H9 (cell line): ENCODE measurements at regions not wholly inside any gene's neighbourhood (a gene's known extent, or its start where the extent isn't known, plus 50 kb on each side); places are given as distances from the start of the nearest gene placed in this dataset.

Experiments used
- DNase-seq: peaks from one replicate; pipeline ENCODE4 v3.0.0-alpha.2; 2017
- H2AFZ ChIP-seq: one replicate; pipeline ENCODE4 v1.6.1; 2013; ENCODE audit warnings: mild to moderate bottlenecking, low read length, control low read depth, moderate library complexity
- H2AK5ac ChIP-seq: 2 replicates; pipeline ENCODE4 v1.6.1; 2013; ENCODE audit warnings: low read length, control low read depth, mixed read lengths; ENCODE audit not compliant: insufficient read length
- H2BK120ac ChIP-seq: one replicate; pipeline ENCODE4 v1.6.1; 2013; ENCODE audit warnings: low read depth, mild to moderate bottlenecking, low read length, control low read depth, inconsistent platforms; ENCODE audit not compliant: poor library complexity, severe bottlenecking
- H2BK12ac ChIP-seq: 2 replicates; pipeline ENCODE4 v1.6.1; 2013; ENCODE audit warnings: low read length, control low read depth, mixed read lengths, low read depth; ENCODE audit not compliant: insufficient read length
- H2BK15ac ChIP-seq: 2 replicates; pipeline ENCODE4 v1.6.1; 2013; ENCODE audit warnings: low read depth, low read length, control low read depth
- H2BK20ac ChIP-seq: one replicate; pipeline ENCODE4 v1.6.1; 2013; ENCODE audit warnings: low read depth, mild to moderate bottlenecking, low read length, control low read depth, inconsistent platforms; ENCODE audit not compliant: poor library complexity, severe bottlenecking
- H2BK5ac ChIP-seq: 2 replicates; pipeline ENCODE4 v1.6.1; 2013; ENCODE audit warnings: low read length, control low read depth, mixed read lengths; ENCODE audit not compliant: insufficient read length
- H3K14ac ChIP-seq: 2 replicates; pipeline ENCODE4 v1.6.1; 2013; ENCODE audit warnings: low read length, control low read depth; ENCODE audit not compliant: insufficient read depth
- H3K18ac ChIP-seq: 2 replicates; pipeline ENCODE4 v1.6.1; 2013; ENCODE audit warnings: low read depth, mild to moderate bottlenecking, mixed read lengths, low read length, control low read depth; ENCODE audit not compliant: insufficient read length
- H3K23ac ChIP-seq: 2 replicates; pipeline ENCODE4 v1.6.1; 2013; ENCODE audit warnings: low read length, control low read depth, mixed read lengths, low read depth; ENCODE audit not compliant: insufficient read length
- H3K23me2 ChIP-seq: 2 replicates; pipeline ENCODE4 v1.6.1; 2013; ENCODE audit warnings: low read depth, mild to moderate bottlenecking, mixed read lengths, low read length, control low read depth; ENCODE audit not compliant: insufficient read length, poor library complexity, severe bottlenecking
- H3K27ac ChIP-seq: 2 replicates; pipeline ENCODE4 v1.5.1; 2013; ENCODE audit warnings: low read length, control low read depth, mixed read lengths, low read depth; ENCODE audit not compliant: insufficient read length
- H3K27me3 ChIP-seq: 2 replicates; pipeline ENCODE4 v1.6.1; 2013; ENCODE audit warnings: low read length, control low read depth, inconsistent platforms; ENCODE audit not compliant: insufficient read depth
- H3K4ac ChIP-seq: 2 replicates; pipeline ENCODE4 v1.6.1; 2013; ENCODE audit warnings: low read depth, mild to moderate bottlenecking, control low read depth, inconsistent platforms, low read length, moderate library complexity
- H3K4me1 ChIP-seq: 2 replicates; pipeline ENCODE4 v1.6.1; 2013; ENCODE audit warnings: low read length, control low read depth, inconsistent platforms; ENCODE audit not compliant: insufficient read depth
- H3K4me2 ChIP-seq: 2 replicates; pipeline ENCODE4 v1.6.1; 2013; ENCODE audit warnings: low read length, control low read depth, mixed read lengths; ENCODE audit not compliant: insufficient read length, insufficient read depth
- H3K56ac ChIP-seq: 2 replicates; pipeline ENCODE4 v1.6.1; 2013; ENCODE audit warnings: low read depth, mild to moderate bottlenecking, mixed read lengths, low read length, control low read depth; ENCODE audit not compliant: insufficient read length
- H3K79me1 ChIP-seq: 2 replicates; pipeline ENCODE4 v1.6.1; 2013; ENCODE audit warnings: low read depth, mild to moderate bottlenecking, moderate library complexity, low read length, control low read depth, inconsistent platforms; ENCODE audit not compliant: insufficient read depth, poor library complexity, severe bottlenecking
- H3K79me2 ChIP-seq: 2 replicates; pipeline ENCODE4 v1.6.1; 2013; ENCODE audit warnings: low read length, control low read depth, inconsistent platforms; ENCODE audit not compliant: insufficient read depth
- H3K9ac ChIP-seq: 2 replicates; pipeline ENCODE4 v1.6.1; 2013; ENCODE audit warnings: low read length, control low read depth, mixed read lengths; ENCODE audit not compliant: insufficient read length; ENCODE audit errors: extremely low read depth
- H3K9me3 ChIP-seq: one replicate; pipeline ENCODE4 v1.6.1; 2013; ENCODE audit warnings: low read depth, low read length, inconsistent platforms; ENCODE audit not compliant: control insufficient read depth
- H3T11ph ChIP-seq: one replicate; pipeline ENCODE4 v1.6.1; 2013; ENCODE audit warnings: mild to moderate bottlenecking, low read length, control low read depth, inconsistent platforms
- H4K20me1 ChIP-seq: one replicate; pipeline ENCODE4 v1.6.1; 2013; ENCODE audit not compliant: control insufficient read depth, insufficient read length, insufficient read depth
- H4K5ac ChIP-seq: 2 replicates; pipeline ENCODE4 v1.6.1; 2013; ENCODE audit warnings: low read depth, mild to moderate bottlenecking, mixed read lengths, low read length, control low read depth; ENCODE audit not compliant: insufficient read length
- H4K8ac ChIP-seq: replicated peaks from 2 replicates; pipeline ENCODE4 v1.6.1; 2013; ENCODE audit warnings: low read length, control low read depth, mixed read lengths, low read depth; ENCODE audit not compliant: insufficient read length
- H4K91ac ChIP-seq: 2 replicates; pipeline ENCODE4 v1.6.1; 2013; ENCODE audit warnings: low read depth, mild to moderate bottlenecking, moderate library complexity, mixed read lengths, low read length, control low read depth; ENCODE audit not compliant: insufficient read length
- H3K27ac Mint-ChIP-seq, 3 experiments: 2 replicates in 2 of 3; 3 replicates in 1 of 3; pipeline ENCODE4 v1.8.0; 2020 to 2021; ENCODE audit warnings: mixed read lengths in 3 of 3, mild to moderate bottlenecking in 1 of 3, moderate library complexity in 1 of 3
- H3K27me3 Mint-ChIP-seq: 2 replicates; pipeline ENCODE4 v1.8.0; 2021; ENCODE audit warnings: low read depth, mild to moderate bottlenecking, moderate library complexity, mixed read lengths
- H3K36me3 Mint-ChIP-seq, 3 experiments: 2 replicates in 2 of 3; 3 replicates in 1 of 3; pipeline ENCODE4 v1.8.0; 2020 to 2021; ENCODE audit warnings: low read depth in 3 of 3, mixed read lengths in 3 of 3; ENCODE audit not compliant: insufficient read depth in 1 of 3
- H3K4me1 Mint-ChIP-seq, 2 experiments: 2 replicates each; pipeline ENCODE4 v1.8.0; 2020; ENCODE audit warnings: mixed read lengths in 2 of 2
- H3K4me3 Mint-ChIP-seq, 2 experiments: 2 replicates in 1 of 2; 3 replicates in 1 of 2; pipeline ENCODE4 v1.8.0; 2020 to 2021; ENCODE audit warnings: mild to moderate bottlenecking in 2 of 2, mixed read lengths in 2 of 2, moderate library complexity in 1 of 2
- H3K9me3 Mint-ChIP-seq, 2 experiments: 2 replicates in 1 of 2; 3 replicates in 1 of 2; pipeline ENCODE4 v1.8.0; 2020; ENCODE audit warnings: mild to moderate bottlenecking in 2 of 2, mixed read lengths in 2 of 2, moderate library complexity in 1 of 2
- CTCF ChIP-seq: fragments of 200-600 bp; sonication (generic); conservative IDR thresholded peaks from 3 replicates; pipeline ENCODE4 v1.8.0; 2021; ENCODE audit warnings: antibody characterized with exemption, mild to moderate bottlenecking
- WGBS: extraction: QIAGEN DNeasy Blood & Tissue Kit; methylation state at CpG from one replicate; pipeline ENCODE4 v1.1.7; 2013; ENCODE audit warnings: missing lambda C conversion rate, low lambda C conversion rate, mixed read lengths; ENCODE audit not compliant: insufficient read length; ENCODE audit errors: extremely low coverage; 5-methylcytosine and 5-hydroxymethylcytosine counted together

DNA sequence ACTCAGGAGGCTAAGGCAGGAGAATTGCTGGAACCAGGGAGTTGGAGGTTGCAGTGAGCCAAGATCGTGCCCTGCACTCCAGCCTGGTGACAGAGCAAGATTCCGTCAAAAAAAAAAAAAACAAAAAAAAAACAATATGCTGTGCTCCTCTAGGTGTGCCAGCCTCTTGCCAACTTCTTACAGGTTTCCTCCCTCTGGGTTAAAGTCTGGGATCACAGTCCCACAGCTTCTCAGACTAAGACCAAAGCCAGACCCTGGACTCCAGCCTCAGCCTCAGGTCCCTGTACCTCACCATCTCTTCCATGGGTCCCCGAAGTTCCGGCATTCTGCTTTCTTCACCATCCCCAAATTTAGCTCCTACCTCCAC, 180.8 kb upstream of the MVB12B start:
- no peak overlapping the region for H3K14ac ChIP-seq
- WGBS, result no CpG with 5 or more reads among the region's 4 CpGs
- H4K5ac ChIP-seq, result no peak overlapping the region
- no peak for DNase-seq
- TF ChIP-seq CTCF, result no peak
- H3K23me2 ChIP-seq, result no peaks in the 10 kb centered on the region
- H2BK20ac ChIP-seq, result no peak overlapping the region
- no peaks in the 10 kb centered on the region for H3K79me1 ChIP-seq
- H3K79me2 ChIP-seq, result no peaks in the 10 kb centered on the region
- H3K4me1 ChIP-seq, result no peaks in the 10 kb centered on the region; the same call in 1 of the 2 replicates
- H2BK15ac ChIP-seq, result no peak overlapping the region
- peak overlapping the region; percentile 4 for H3K4me2 ChIP-seq
- peaks cover 2% of the 10 kb centered on the region in 2 experiments; a peak in 3 of 5 replicates for H3K9me3 Mint-ChIP-seq
- no peak overlapping the region for H3K23ac ChIP-seq
- no peak overlapping the region for H3K27ac Mint-ChIP-seq
- H4K20me1 ChIP-seq, result no peaks in the 10 kb centered on the region
- H3K27me3 ChIP-seq, result peaks cover 7% of the 10 kb centered on the region; the same call in 1 of the 2 replicates
- H3K18ac ChIP-seq, result no peak overlapping the region
- no peaks in the 10 kb centered on the region for H3K9me3 ChIP-seq
- no peak overlapping the region for H3T11ph ChIP-seq
- peak overlapping the region in 1 of 2 experiments; percentile 51; a peak in 2 of 5 replicates for H3K4me3 Mint-ChIP-seq
- H3K4ac ChIP-seq, result no peak overlapping the region
- H3K36me3 Mint-ChIP-seq, result no peaks in the 10 kb centered on the region
- H2BK120ac ChIP-seq, result no peak overlapping the region
- no peak overlapping the region for H3K56ac ChIP-seq
- H3K27ac ChIP-seq, result no peak overlapping the region
- H2AK5ac ChIP-seq, result no peak overlapping the region
- no peak overlapping the region for H3K9ac ChIP-seq
- no peak overlapping the region for H2AFZ ChIP-seq
- peaks cover 16 to 18% of the 10 kb centered on the region in 2 experiments for H3K4me1 Mint-ChIP-seq
- H2BK12ac ChIP-seq, result no peak overlapping the region
- H4K91ac ChIP-seq, result no peak overlapping the region
- H2BK5ac ChIP-seq, result no peak overlapping the region
- H4K8ac ChIP-seq, result no peak overlapping the region
- peaks cover 81% of the 10 kb centered on the region for H3K27me3 Mint-ChIP-seq
